ENCODE measurements at regions not wholly inside any gene's neighbourhood (a gene's known extent, or its start where the extent isn't known, plus 50 kb on each side); places are given as distances from the start of the nearest gene placed in this dataset.

GRCh38 chr4:153119626-153120025 lies 84.6 kb upstream of the TRIM2 start:
- H4K20me1 ChIP-seq (ENCODE audit: insufficient read depth), result no peaks in the 10 kb centered on the region
- no peak overlapping the region for H3K4me3 ChIP-seq (IDR thresholded peaks at IDR 0.05; ENCODE audit: insufficient read depth, low read depth, low read length)
- no peak overlapping the region for H3K27ac ChIP-seq
- no peak overlapping the region for H2AFZ ChIP-seq (ENCODE audit: low read depth)
- no peaks in the 10 kb centered on the region for H3K27me3 ChIP-seq (ENCODE audit: insufficient read depth, low read depth)
- H3K4me1 ChIP-seq (ENCODE audit: low read depth, poor library complexity, severe bottlenecking), result peaks cover 32% of the 10 kb centered on the region
- H3K4me2 ChIP-seq, result no peak overlapping the region
- no peak overlapping the region for H3K9ac ChIP-seq
- H3K79me2 ChIP-seq (ENCODE audit: insufficient read depth, low read depth), result no peaks in the 10 kb centered on the region
- H3K36me3 ChIP-seq (ENCODE audit: insufficient read depth), result no peaks in the 10 kb centered on the region
- TF ChIP-seq, protein P1, sequence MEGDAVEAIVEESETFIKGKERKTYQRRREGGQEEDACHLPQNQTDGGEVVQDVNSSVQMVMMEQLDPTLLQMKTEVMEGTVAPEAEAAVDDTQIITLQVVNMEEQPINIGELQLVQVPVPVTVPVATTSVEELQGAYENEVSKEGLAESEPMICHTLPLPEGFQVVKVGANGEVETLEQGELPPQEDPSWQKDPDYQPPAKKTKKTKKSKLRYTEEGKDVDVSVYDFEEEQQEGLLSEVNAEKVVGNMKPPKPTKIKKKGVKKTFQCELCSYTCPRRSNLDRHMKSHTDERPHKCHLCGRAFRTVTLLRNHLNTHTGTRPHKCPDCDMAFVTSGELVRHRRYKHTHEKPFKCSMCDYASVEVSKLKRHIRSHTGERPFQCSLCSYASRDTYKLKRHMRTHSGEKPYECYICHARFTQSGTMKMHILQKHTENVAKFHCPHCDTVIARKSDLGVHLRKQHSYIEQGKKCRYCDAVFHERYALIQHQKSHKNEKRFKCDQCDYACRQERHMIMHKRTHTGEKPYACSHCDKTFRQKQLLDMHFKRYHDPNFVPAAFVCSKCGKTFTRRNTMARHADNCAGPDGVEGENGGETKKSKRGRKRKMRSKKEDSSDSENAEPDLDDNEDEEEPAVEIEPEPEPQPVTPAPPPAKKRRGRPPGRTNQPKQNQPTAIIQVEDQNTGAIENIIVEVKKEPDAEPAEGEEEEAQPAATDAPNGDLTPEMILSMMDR (conservative IDR thresholded peaks at IDR 0.05; ENCODE audit: low read depth, low read length), result no peak

GRCh38 chr4:153120235-153120634 lies 84.0 kb upstream of the TRIM2 start:
- TF ChIP-seq, protein P1 (conservative IDR thresholded peaks at IDR 0.05; ENCODE audit: low read depth, low read length), result no peak
- Histone ChIP-seq H4K20me1 (ENCODE audit: insufficient read depth) (no peaks in the 10 kb centered on the region), H3K79me2 (ENCODE audit: insufficient read depth, low read depth) (no peaks in the 10 kb centered on the region), H3K36me3 (ENCODE audit: insufficient read depth) (no peaks in the 10 kb centered on the region), H3K4me3 (IDR thresholded peaks at IDR 0.05; ENCODE audit: insufficient read depth, low read depth, low read length) (no peak overlapping the region), H3K4me2 (no peak overlapping the region), H3K27me3 (ENCODE audit: insufficient read depth, low read depth) (no peaks in the 10 kb centered on the region), H3K4me1 (ENCODE audit: low read depth, poor library complexity, severe bottlenecking) (peaks cover 26% of the 10 kb centered on the region), H3K9ac (no peak overlapping the region), H3K27ac (no peak overlapping the region), H2AFZ (ENCODE audit: low read depth) (no peak overlapping the region)

- H3K9ac ChIP-seq, result no peak overlapping the region
- H3K27me3 ChIP-seq (ENCODE audit: insufficient read depth, low read depth), result no peaks in the 10 kb centered on the region
- no peaks in the 10 kb centered on the region for H4K20me1 ChIP-seq (ENCODE audit: insufficient read depth)
- no peak overlapping the region for H3K4me3 ChIP-seq (IDR thresholded peaks at IDR 0.05; ENCODE audit: insufficient read depth, low read depth, low read length)
- H2AFZ ChIP-seq (ENCODE audit: low read depth), result no peak overlapping the region
- no peak overlapping the region for H3K27ac ChIP-seq
- H3K79me2 ChIP-seq (ENCODE audit: insufficient read depth, low read depth), result no peaks in the 10 kb centered on the region
- H3K4me2 ChIP-seq, result no peak overlapping the region
- TF ChIP-seq, protein P1 (conservative IDR thresholded peaks at IDR 0.05; ENCODE audit: low read depth, low read length), result no peak
- peaks cover 6% of the 10 kb centered on the region for H3K4me1 ChIP-seq (ENCODE audit: low read depth, poor library complexity, severe bottlenecking)
- no peaks in the 10 kb centered on the region for H3K36me3 ChIP-seq (ENCODE audit: insufficient read depth)
Measured at GRCh38 chr4:153122855-153123254, 81.4 kb upstream of the TRIM2 start.

DNA sequence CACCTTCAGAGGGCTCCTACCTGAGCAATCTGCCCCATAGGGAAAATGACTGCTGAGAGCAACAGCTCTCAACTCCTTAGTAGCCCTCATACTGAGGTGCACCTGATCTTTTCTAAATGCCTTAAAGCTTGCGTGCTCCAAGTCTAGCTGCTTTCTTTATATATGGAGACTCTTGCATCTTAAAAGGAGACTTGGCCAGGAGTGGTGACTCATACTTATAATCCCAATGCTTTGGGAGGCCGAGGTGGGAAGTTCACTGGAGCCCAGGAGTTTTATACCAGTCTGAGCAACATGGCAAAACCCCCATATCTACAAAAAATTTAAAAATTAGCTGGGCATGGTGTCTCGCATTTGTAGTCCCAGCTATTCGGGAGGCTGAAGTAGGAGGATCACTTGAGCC lies 78.1 kb upstream of the TRIM2 start:
- Histone ChIP-seq H3K36me3 (ENCODE audit: insufficient read depth) (no peaks in the 10 kb centered on the region), H3K9ac (no peak overlapping the region), H3K4me2 (no peak overlapping the region), H3K27me3 (ENCODE audit: insufficient read depth, low read depth) (no peaks in the 10 kb centered on the region), H3K79me2 (ENCODE audit: insufficient read depth, low read depth) (no peaks in the 10 kb centered on the region), H3K4me3 (IDR thresholded peaks at IDR 0.05; ENCODE audit: insufficient read depth, low read depth, low read length) (no peak overlapping the region), H3K27ac (no peak overlapping the region), H2AFZ (ENCODE audit: low read depth) (no peak overlapping the region), H3K4me1 (ENCODE audit: low read depth, poor library complexity, severe bottlenecking) (peaks cover 9% of the 10 kb centered on the region), H4K20me1 (ENCODE audit: insufficient read depth) (no peaks in the 10 kb centered on the region)
- TF ChIP-seq, protein P1 (conservative IDR thresholded peaks at IDR 0.05; ENCODE audit: low read depth, low read length), result no peak
